HG03064 (cell line): ENCODE measurements at regions not wholly inside any gene's neighbourhood (a gene's known extent, or its start where the extent isn't known, plus 50 kb on each side); places are given as distances from the start of the nearest gene placed in this dataset.

Experiments
- ATAC-seq: cut with Tn5 transposase; IDR thresholded peaks from one replicate; pipeline ENCODE4 v1.9.1; 2021; ENCODE audit warnings: low read depth; ENCODE audit not compliant: unreplicated experiment

GRCh38 chr5:143732402-143732801 lies 79.6 kb upstream of the HMHB1 start:
- ATAC-seq, result no peak

- ATAC-seq, result no peak
Measured at GRCh38 chr5:143730112-143730801, 81.7 kb upstream of the HMHB1 start.

GRCh38 chr5:143729334-143729946 lies 82.5 kb upstream of the HMHB1 start:
- no peak for ATAC-seq

GRCh38 chr5:143723159-143723558 lies 88.8 kb upstream of the HMHB1 start:
- ATAC-seq, result no peak

DNA sequence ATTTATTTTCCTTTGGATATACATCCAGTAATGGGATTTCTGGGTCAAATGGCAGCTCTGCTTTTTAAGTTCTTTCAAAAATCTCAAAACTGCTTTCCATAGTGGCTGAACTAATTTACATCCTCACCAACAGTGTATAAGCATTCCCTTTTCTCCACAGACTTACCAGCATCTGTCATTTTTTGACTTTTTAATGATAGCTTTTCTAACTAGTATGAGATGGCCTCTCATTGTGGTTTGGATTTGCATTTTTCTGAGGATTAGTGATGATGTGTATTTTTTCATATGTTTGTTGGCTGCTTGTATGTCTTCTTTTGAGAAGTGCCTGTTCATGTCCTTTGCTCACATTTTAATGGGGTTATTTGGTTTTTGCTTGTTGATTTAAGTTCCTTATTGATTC lies 90.0 kb upstream of the HMHB1 start:
- ATAC-seq, result no peak

DNA sequence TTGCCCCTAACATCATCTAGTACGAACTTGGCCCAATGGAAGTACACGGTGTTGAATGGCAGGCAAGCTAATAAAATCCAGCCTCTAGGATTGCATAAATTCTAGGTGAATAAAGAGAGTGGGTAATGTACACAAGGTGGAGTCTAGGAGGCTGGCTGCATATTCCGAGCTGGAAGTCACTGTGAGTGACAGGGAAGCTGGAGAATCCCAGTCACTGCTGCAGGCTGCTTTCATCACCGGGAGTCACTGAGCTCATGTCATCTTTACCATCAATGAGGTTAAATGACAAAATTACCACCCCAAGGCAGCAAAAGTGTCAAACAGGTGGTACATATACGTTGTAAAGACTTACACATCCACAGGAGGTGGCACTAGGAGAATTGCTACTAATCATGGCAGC lies 91.3 kb upstream of the HMHB1 start:
- ATAC-seq, result no peak

GRCh38 chr5:143717400-143717799 lies 94.6 kb upstream of the HMHB1 start:
- ATAC-seq, result no peak

- no peak for ATAC-seq
Measured at GRCh38 chr5:143716881-143717280, 95.1 kb upstream of the HMHB1 start.

DNA sequence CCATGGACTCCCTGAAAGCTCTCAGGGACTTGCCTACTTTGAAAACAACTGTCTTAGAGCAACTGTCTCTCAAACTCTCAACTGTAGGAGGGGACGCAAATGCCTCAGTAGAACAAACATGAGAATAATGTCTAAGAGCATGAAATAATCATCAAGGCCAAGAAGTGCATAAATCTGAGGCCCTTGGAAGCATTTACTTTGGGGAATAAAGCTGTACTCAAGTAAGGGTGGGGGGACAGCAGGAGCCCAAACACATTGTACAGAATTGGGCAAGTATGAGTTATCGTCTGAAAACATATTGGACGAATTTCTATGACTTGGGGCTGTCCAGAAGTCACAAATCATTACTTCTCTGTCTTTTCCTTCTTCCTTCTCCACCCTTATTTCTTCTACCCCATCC lies 96.3 kb upstream of the HMHB1 start:
- no peak for ATAC-seq

DNA sequence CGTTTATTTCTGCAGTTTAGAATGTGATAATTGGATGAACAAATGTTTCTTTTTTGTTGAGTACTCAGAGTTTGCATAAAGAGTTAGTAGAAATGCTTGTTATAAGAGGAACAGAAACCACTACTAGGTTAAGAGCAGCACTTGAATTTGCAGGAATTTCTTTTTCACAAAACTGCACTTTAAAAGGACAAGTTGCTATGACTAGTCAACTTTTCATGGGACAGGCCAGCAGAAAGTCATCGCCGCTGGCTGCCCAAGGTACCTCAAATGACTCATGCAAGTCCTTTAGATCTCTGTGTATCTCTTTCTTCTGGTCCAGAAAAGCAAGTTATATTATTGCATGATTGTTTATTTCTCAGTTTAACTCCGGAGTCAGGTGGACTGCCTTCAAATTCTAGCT lies 97.3 kb upstream of the HMHB1 start:
- no peak for ATAC-seq

GRCh38 chr5:143713047-143714003 lies 98.6 kb upstream of the HMHB1 start:
- no peak for ATAC-seq

DNA sequence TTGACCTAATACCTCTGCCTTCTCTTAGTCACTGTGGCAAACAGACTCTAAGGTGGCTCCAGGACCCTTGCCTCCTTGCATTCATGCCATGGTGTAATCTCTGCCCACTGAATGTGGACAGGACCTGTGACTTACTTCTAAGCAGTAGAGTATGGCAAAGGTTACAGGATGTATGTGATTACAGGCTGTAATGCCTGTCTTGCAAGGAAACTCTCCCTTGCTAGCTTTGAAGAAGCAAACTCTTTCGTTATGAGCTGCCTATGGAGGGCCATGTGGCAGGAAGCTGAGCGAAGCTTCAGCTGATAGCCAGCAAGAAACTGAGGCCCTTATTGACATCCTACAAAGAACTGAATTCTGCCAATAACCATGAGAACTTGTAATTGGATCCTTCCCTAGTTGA lies 103.3 kb upstream of the HMHB1 start:
- ATAC-seq, result no peak

DNA sequence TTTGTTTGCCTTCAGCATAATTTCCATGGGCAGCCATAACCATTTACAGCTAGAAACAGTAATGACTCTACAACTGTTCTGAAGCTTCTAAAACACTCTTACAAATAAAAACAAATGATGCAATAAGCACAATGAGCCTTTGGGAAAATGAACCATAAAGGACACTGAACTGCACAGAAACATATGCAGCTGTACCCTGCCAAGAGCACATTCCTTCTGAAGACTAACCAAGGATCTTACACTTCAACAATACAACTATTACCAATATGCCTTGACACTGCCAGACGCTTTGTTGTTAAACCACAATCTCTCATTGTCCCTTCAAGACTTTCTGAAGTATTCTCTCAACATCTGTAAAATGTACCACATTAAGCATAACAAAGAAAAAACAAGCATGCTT lies 104.2 kb upstream of the HMHB1 start:
- no peak for ATAC-seq

- ATAC-seq, result no peak
Measured at GRCh38 chr5:143705381-143705780, 106.6 kb upstream of the HMHB1 start.

GRCh38 chr5:143703659-143704058 lies 108.3 kb upstream of the HMHB1 start:
- no peak for ATAC-seq

DNA sequence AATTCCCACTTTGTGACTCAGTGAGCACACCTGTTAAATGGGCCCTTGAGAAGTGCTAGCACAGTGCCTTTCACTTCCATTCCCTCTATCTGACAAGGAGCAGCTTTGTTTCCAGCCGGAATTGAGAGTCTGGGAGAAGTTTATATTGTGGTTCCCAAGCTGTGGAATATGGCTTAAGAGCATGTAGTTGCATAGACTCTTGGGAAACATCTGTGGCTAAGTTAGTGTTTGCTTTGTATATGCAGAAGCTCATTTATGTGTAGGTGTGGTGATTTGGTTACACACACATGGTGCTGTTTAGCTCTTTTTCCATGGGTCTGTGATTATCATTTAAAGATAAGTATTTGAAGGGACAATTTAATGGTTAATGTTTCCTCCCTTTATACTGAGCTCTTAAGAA lies 110.5 kb upstream of the HMHB1 start:
- ATAC-seq, result no peak

- ATAC-seq, result no peak
Measured at GRCh38 chr5:143700994-143701393, 111.0 kb upstream of the HMHB1 start.

GRCh38 chr5:143699121-143699520 lies 112.8 kb upstream of the HMHB1 start:
- no peak for ATAC-seq

DNA sequence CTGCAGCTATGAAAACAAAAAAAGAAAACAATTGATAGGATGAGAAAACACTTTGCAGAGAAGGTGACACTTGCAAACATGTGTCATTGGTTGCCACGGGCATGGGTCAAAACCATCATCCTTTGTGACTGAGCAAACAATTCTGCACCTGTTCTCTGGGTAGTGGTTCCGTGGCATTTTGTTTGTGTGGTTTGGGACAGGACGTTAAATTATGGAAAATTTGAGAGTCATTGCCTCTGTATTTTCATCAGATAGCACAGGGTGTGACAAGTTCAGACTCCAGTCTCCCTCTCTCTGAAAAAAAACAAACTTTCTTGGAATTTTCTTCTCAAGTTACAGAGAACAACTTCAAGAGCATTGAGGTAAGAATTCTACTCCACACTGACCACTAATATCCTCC lies 113.4 kb upstream of the HMHB1 start:
- no peak for ATAC-seq

DNA sequence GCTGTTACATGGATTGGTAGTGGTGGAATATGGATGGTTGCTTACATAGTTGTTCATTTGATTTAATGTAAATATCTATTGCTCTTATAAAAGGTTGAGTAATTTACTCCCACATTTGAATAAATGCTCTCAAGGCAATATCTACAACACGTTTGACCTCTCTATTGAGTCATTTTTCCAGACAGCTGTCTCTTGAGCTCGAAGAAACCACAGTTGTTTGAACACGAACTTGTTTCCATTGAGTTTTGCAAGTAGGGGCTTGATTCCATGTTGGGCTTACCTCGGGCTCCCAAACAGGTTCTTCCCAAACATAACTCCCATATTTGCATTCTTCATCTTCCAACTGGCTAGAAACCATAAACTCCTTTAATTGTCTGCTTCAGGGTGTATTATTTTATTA lies 115.0 kb upstream of the HMHB1 start:
- ATAC-seq, result no peak

GRCh38 chr5:143695941-143696340 lies 116.0 kb upstream of the HMHB1 start:
- ATAC-seq, result no peak
